Tibial nerve (tissue), 4 donors: ENCODE measurements at regions not wholly inside any gene's neighbourhood (a gene's known extent, or its start where the extent isn't known, plus 50 kb on each side); places are given as distances from the start of the nearest gene placed in this dataset.

ENCODE experiments used
- CTCF ChIP-seq, 5 experiments: fragments of 200-600 bp in 3 of 5; fragments of 450-650 bp in 2 of 5; sonication (generic) in 3 of 5; IDR thresholded peaks; one replicate each; pipeline ENCODE4 v1.5.1; 2016 to 2019; ENCODE audit warnings: antibody characterized with exemption in 5 of 5, mild to moderate bottlenecking in 3 of 5, moderate library complexity in 2 of 5
- EP300 ChIP-seq, 2 donors: sonication (generic); formaldehyde crosslinking; IDR thresholded peaks; one replicate each; pipeline ENCODE4 v1.6.1; 2017; ENCODE audit warnings: antibody characterized with exemption in 2 of 2, mild to moderate bottlenecking in 1 of 2

GRCh38 chr6:8683204-8683603, 247.9 kb upstream of the SLC35B3 start:
- TF ChIP-seq EP300 (IDR thresholded peaks at IDR 0.05) = no peak
- TF ChIP-seq CTCF (IDR thresholded peaks at IDR 0.05) = no peak
